ACC112 (cell line): ENCODE measurements at regions not wholly inside any gene's neighbourhood (a gene's known extent, or its start where the extent isn't known, plus 50 kb on each side); places are given as distances from the start of the nearest gene placed in this dataset.

ENCODE experiments used
- H2AFZ ChIP-seq: fragments of 200-600 bp; sonication (generic); one replicate; pipeline ENCODE4 v1.6.0; 2017; ENCODE audit warnings: antibody characterized with exemption, low read length; ENCODE audit not compliant: unreplicated experiment
- H3K27ac ChIP-seq: fragments of 200-600 bp; sonication (generic); 2 replicates; pipeline ENCODE4 v1.5.1; 2014; ENCODE audit warnings: low read depth, mild to moderate bottlenecking, antibody characterized with exemption, low read length, moderate library complexity
- H3K27me3 ChIP-seq: fragments of 200-600 bp; sonication (generic); 2 replicates; pipeline ENCODE4 v1.6.1; 2014; ENCODE audit warnings: mild to moderate bottlenecking, antibody characterized with exemption, low read length, moderate library complexity, mixed read lengths; ENCODE audit not compliant: insufficient read depth
- H3K36me3 ChIP-seq: fragments of 200-600 bp; sonication (generic); 2 replicates; pipeline ENCODE4 v1.6.1; 2016; ENCODE audit warnings: mild to moderate bottlenecking, antibody characterized with exemption, low read length, moderate library complexity, mixed read lengths; ENCODE audit not compliant: insufficient read depth
- H3K4me1 ChIP-seq: fragments of 200-600 bp; sonication (generic); one replicate; pipeline ENCODE4 v1.6.1; 2016; ENCODE audit warnings: low read length, mixed read lengths; ENCODE audit not compliant: insufficient read depth, unreplicated experiment, control insufficient read depth
- H3K4me3 ChIP-seq: fragments of 200-600 bp; sonication (generic); 2 replicates; pipeline ENCODE4 v1.5.1; 2014; ENCODE audit warnings: mild to moderate bottlenecking, low read depth, low read length
- H3K79me2 ChIP-seq: fragments of 200-600 bp; sonication (generic); one replicate; pipeline ENCODE4 v1.6.0; 2016; ENCODE audit warnings: low read length; ENCODE audit not compliant: control insufficient read depth, unreplicated experiment, insufficient read depth

DNA sequence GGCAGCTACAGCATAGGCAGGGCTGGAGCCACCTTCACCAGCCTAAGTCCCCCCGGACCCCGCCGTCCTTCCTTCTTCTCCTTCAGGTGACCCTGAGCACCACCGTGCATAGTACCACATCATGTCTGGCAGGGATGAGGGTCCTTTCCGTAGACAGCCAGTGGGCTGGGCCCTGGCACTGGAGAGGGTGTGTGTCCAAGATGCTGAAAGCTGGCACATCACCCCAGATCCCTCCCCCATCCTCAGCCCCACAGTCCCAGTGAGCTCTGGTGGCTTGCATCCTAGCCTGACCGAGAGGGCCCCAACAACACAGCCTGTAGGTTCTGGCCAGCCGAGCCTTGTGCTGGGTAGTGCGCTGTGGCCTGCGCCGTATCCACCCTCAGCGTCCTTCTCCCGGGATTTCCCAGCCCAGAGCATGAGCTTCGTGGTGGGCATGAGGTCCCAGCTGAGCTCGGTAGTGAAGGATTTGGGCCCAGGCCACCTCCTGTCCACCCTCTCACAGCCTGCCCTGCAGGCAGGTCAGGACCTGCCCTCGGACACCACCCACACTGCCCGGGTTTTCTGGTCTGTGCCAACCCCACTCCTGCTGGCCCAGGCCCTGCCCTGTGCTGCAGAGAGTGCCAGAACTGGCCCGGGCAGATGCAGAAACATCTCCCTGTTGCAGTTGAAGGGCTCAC is 1124.3 kb downstream of the BRD1 start:
- Histone ChIP-seq H3K36me3 (no peaks in the 10 kb centered on the region), H3K4me1 (no peaks in the 10 kb centered on the region), H3K27me3 (no peaks in the 10 kb centered on the region), H3K79me2 (no peaks in the 10 kb centered on the region), H2AFZ (no peak overlapping the region), H3K4me3 (no peak overlapping the region), H3K27ac (no peak overlapping the region)

DNA sequence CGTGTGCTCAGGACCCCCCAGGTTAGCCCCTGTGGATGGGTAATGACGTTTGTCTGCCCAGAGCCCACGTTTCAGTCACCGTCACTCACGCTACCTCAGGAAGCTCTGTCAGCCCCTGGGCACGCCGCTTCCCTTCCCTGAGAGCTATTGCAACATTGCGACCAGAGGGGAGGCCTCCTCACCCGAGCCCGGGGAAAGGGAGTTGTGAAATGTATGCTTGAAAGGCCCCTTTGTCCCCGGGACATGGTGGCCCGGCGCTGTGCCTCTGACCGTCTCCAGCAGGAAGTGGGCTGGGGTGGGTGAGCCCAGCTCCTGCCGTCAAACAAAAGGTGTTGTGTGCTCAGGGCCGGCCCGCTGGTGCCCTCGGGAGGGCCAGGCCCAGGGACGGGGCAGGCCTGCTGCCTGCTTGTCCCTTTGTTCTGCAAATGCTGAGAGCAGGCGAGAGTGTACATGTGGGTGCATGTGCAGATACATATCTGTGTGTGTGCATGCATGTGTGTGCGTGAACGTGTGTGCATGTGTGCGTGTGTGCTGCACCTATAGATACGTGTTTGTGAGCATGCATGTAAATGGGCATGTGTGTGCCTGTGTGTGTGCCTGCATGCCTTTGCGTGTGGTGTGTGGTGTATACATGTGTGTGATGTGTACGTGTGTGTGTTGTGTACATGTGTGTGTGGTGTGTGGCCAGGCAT is 1125.0 kb downstream of the BRD1 start:
- Histone ChIP-seq H3K4me1 (no peaks in the 10 kb centered on the region), H3K27ac (no peak overlapping the region), H3K79me2 (no peaks in the 10 kb centered on the region), H3K4me3 (no peak overlapping the region), H2AFZ (no peak overlapping the region), H3K27me3 (no peaks in the 10 kb centered on the region), H3K36me3 (no peaks in the 10 kb centered on the region)

DNA sequence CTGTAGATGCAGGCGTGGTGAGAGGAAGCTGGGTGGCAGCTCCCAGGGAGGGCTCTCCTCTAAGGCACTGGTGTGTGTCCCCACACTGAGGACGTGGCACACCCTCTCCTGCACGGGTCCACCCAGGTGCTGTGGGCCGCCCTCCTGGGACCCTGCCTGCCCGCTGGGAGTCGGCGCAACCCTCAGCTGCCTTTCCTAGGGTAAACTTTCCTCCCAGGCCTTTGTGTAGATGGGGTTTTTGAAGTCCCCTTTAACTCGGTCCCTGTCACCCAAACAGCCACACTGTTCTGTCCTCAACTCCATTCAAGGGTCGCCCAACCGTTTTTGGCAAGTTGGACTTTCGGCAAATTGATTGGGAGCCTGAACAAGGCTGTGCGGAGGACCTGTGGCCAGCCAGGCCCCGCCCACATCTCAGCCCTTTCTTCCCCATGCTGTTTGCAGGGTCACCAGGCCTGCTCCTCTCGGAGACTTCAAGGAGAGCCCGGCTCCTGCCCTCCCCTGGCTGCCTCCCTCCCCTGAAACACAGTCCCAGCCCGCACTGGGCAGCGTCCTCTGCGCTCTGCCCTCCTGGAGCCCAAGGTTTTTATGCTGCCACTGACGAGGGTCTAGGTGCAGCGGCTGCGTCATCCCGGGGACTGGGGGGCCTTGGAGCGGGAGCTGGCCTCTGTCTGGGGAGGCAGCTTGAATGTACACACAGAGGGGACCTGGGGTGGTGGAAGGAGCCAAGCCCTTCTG is 1126.2 kb downstream of the BRD1 start:
- no peaks in the 10 kb centered on the region for H3K4me1 ChIP-seq
- no peak overlapping the region for H2AFZ ChIP-seq
- H3K36me3 ChIP-seq, result no peaks in the 10 kb centered on the region
- no peaks in the 10 kb centered on the region for H3K79me2 ChIP-seq
- no peaks in the 10 kb centered on the region for H3K27me3 ChIP-seq
- no peak overlapping the region for H3K27ac ChIP-seq
- H3K4me3 ChIP-seq, result no peak overlapping the region

DNA sequence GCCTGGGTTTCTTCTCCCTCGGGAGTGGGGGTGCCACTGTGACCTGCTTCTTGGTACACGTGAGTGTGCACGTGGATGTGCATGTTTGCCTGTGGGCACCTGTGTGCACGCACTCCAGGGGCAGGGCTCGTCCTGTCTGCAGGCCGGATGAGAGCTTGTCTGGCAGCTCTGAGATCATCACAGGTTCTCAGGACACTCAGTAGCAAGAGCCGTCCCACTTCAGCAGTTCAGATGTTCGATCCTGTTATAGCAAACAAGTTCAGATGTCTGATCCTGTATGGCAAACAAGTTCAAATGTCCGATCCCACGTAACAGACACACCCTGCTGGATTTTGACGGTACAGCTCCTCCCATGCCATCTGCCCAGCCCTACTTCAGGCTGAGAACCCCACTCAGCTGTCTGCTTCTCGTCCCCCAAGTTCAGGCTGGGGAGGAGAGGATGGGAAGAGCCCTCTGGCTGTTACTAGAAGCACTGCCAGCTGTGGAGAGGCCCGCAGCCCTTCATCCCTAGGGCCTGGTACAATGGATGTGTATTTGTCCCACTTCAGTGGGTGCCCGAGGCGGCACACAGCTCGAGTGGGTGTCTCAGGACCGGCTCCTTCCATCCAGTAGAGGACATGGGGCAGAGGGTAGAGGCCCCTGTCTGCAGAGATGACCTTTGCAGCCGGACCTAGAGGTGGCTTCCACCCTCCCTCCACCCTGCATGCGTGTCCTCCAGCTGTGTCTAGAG is 1126.9 kb downstream of the BRD1 start:
- Histone ChIP-seq H3K27ac (no peak overlapping the region), H3K4me3 (no peak overlapping the region), H3K79me2 (no peaks in the 10 kb centered on the region), H3K27me3 (no peaks in the 10 kb centered on the region), H2AFZ (no peak overlapping the region), H3K4me1 (no peaks in the 10 kb centered on the region), H3K36me3 (no peaks in the 10 kb centered on the region)

DNA sequence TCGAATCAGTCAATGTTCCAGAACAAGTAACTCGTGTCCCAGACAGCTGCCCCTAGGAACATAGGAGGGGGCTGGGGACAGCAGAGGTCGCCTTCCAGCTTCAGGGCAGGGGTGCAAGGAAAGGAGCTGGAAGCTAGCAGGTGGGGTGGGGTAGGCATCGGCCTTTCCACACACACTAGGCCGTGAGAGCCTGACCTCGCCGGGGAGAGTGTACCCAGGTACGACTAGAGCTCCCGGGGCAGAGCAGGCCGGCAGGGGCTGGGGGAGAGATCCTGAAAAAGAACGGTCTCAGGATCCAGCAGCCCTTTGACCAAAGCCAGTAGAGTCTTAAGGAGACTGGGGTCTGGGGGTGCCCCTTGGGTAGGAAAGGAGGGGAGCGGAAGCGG is 1127.5 kb downstream of the BRD1 start:
- no peak overlapping the region for H2AFZ ChIP-seq
- no peak overlapping the region for H3K27ac ChIP-seq
- H3K79me2 ChIP-seq, result no peaks in the 10 kb centered on the region
- H3K4me3 ChIP-seq, result no peak overlapping the region
- no peaks in the 10 kb centered on the region for H3K4me1 ChIP-seq
- H3K27me3 ChIP-seq, result no peaks in the 10 kb centered on the region
- H3K36me3 ChIP-seq, result no peaks in the 10 kb centered on the region

DNA sequence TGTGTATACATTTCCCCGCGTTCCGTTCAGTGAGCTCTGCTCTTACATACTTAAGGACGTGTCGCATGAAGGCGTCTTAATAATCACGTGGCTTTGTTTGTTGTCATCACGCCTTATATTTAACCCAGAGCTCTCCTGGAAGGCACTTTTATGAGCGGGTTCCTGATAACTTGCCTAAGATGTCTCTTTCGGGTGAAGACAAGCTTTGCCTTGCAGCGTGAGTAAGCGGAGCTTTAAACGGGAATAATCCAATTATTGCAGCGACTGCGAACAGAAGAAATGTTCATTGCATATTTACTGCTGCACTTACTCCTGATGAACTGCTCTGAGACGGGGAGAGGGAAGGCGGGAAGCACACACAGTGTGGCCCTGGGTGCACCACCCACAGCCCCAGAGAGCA is 1128.2 kb downstream of the BRD1 start:
- H2AFZ ChIP-seq, result no peak overlapping the region
- H3K27ac ChIP-seq, result no peak overlapping the region
- H3K27me3 ChIP-seq, result no peaks in the 10 kb centered on the region
- no peaks in the 10 kb centered on the region for H3K4me1 ChIP-seq
- no peaks in the 10 kb centered on the region for H3K36me3 ChIP-seq
- no peaks in the 10 kb centered on the region for H3K79me2 ChIP-seq
- no peak overlapping the region for H3K4me3 ChIP-seq

DNA sequence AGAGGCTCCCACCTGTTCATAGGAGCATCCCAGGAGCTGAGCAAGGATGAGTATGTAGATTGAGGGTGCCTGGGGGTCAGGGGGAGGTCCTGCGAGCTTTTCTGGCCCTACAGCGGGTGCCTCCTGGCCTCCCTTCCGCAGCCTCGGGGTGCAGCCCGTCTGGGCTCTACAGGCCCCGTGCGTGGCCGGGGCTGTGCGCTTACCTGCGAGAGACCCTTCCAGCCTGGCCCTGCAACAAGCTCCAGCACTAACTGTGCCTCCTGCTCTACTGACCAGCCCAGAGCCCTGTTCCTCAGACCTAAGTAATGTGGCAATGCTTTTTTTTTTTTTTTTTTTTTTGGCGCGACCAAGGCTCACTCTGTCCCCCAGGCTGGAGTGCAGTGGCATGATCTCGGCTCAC is 1129.1 kb downstream of the BRD1 start:
- no peaks in the 10 kb centered on the region for H3K79me2 ChIP-seq
- H3K36me3 ChIP-seq, result no peaks in the 10 kb centered on the region
- H3K4me1 ChIP-seq, result no peaks in the 10 kb centered on the region
- H2AFZ ChIP-seq, result no peak overlapping the region
- H3K27me3 ChIP-seq, result no peaks in the 10 kb centered on the region
- H3K4me3 ChIP-seq, result no peak overlapping the region
- H3K27ac ChIP-seq, result no peak overlapping the region

DNA sequence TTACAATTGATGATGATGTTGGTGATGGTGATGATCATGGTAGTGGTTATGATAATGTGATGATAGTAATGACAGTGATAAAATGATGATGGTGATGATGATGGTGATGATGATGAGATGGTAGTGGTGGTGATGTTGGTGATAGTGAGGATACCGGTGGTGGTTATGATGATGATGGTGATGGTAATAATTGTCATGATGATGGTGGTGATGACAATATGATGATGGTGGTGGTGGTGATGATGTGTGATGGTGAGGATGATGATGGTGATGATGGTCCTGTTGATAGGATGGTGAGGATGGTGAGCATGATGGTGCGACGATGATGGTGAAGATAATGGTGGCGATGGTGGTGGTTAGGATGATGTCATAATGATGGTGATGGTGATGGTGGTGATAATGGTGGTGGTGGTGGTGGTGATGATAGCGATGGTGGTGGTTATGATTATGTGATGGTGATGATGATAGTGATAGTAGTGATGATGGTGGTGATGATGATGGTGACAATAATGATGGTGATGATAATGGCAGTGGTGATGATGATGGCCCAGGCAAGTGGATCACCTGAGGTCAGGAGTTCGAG is 1129.9 kb downstream of the BRD1 start:
- Histone ChIP-seq H3K79me2 (no peaks in the 10 kb centered on the region), H3K4me3 (no peak overlapping the region), H3K4me1 (no peaks in the 10 kb centered on the region), H3K27ac (no peak overlapping the region), H3K36me3 (no peaks in the 10 kb centered on the region), H3K27me3 (no peaks in the 10 kb centered on the region), H2AFZ (no peak overlapping the region)

DNA sequence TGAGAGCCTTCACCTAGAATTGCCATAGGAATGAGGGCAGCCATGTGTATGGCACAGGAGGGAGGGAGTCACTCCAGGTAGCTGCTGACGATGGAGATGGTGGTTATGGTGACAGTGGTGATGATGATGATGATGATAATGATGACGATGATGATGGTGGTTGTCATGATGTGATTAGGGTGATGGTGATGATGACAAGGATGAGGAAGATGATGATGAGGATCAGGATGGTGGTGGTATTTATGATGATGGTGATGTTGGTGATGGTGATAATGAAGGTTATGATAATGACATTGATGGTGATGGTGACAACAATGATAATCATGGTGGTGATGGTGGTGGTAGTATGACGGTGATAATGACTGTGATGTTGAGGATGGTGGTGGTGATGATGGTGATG is 1130.5 kb downstream of the BRD1 start:
- Histone ChIP-seq H3K27ac (no peak overlapping the region), H3K36me3 (no peaks in the 10 kb centered on the region), H3K27me3 (no peaks in the 10 kb centered on the region), H2AFZ (no peak overlapping the region), H3K4me1 (no peaks in the 10 kb centered on the region), H3K79me2 (no peaks in the 10 kb centered on the region), H3K4me3 (no peak overlapping the region)

DNA sequence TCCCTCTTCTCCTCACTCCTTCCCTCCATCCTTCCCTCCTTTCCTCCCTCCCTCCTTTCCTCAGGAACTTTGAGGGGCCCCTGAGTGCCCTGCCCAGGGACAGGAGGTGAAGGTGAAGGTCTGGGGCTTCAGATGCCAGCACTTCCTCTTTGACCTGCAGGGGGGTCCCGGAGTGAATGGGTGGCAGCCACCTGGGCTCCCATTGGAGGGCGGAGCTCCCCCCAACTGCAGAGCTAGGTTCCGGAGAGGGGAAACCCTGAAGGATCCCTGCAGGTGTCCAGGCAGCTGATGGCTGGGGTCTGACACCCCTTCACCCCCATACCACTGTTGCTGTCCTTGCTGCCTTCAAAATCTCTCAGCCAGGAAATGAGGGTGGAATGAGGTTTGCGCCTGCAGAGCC is 1131.3 kb downstream of the BRD1 start:
- Histone ChIP-seq H3K27me3 (no peaks in the 10 kb centered on the region), H2AFZ (no peak overlapping the region), H3K27ac (no peak overlapping the region), H3K36me3 (no peaks in the 10 kb centered on the region), H3K4me3 (no peak overlapping the region), H3K4me1 (no peaks in the 10 kb centered on the region), H3K79me2 (no peaks in the 10 kb centered on the region)
